Ishikawa (cell line): ENCODE measurements at regions not wholly inside any gene's neighbourhood (a gene's known extent, or its start where the extent isn't known, plus 50 kb on each side); places are given as distances from the start of the nearest gene placed in this dataset.
A peak's percentile ranks its signal among the peaks of the same experiment; 100 is the strongest.

Source experiments
- CEBPB ChIP-seq: IDR thresholded peaks from 2 replicates; pipeline ENCODE4 v1.6.1; 2012
- CREB1 ChIP-seq: IDR thresholded peaks from 2 replicates; pipeline ENCODE4 v1.6.1; 2012; ENCODE audit warnings: low read depth
- EGR1 ChIP-seq: IDR thresholded peaks from 2 replicates; pipeline ENCODE4 v1.6.1; 2012
- EP300 ChIP-seq: IDR thresholded peaks from 2 replicates; pipeline ENCODE4 v1.6.1; 2012; ENCODE audit warnings: borderline replicate concordance
- FOXM1 ChIP-seq: IDR thresholded peaks from 2 replicates; pipeline ENCODE4 v1.6.1; 2012; ENCODE audit warnings: low read depth, borderline replicate concordance
- NFIC ChIP-seq: IDR thresholded peaks from 2 replicates; pipeline ENCODE4 v1.6.1; 2012
- RAD21 ChIP-seq: IDR thresholded peaks from 2 replicates; pipeline ENCODE4 v1.6.1; 2012; ENCODE audit warnings: low read depth
- TAF1 ChIP-seq: IDR thresholded peaks from 2 replicates; pipeline ENCODE4 v1.6.1; 2012; ENCODE audit warnings: low read depth, mild to moderate bottlenecking
- TCF12 ChIP-seq: IDR thresholded peaks from 2 replicates; pipeline ENCODE4 v1.6.1; 2012; ENCODE audit warnings: low read depth
- TEAD4 ChIP-seq: IDR thresholded peaks from 2 replicates; pipeline ENCODE4 v1.6.1; 2012
- YY1 ChIP-seq: IDR thresholded peaks from 2 replicates; pipeline ENCODE4 v1.6.1; 2012; ENCODE audit warnings: low read depth
- ZBTB7A ChIP-seq: IDR thresholded peaks from 2 replicates; pipeline ENCODE4 v1.6.1; 2012; ENCODE audit warnings: low read depth
- TF ChIP-seq, protein P1 (sequence below): IDR thresholded peaks from 2 replicates; pipeline ENCODE4 v1.6.1; 2012; ENCODE audit warnings: low read depth, mild to moderate bottlenecking
- TF ChIP-seq, protein P2 (sequence below): IDR thresholded peaks from 2 replicates; pipeline ENCODE4 v1.6.1; 2012
- TF ChIP-seq, protein P3 (sequence below): IDR thresholded peaks from 2 replicates; pipeline ENCODE4 v1.6.1; 2012

DNA sequence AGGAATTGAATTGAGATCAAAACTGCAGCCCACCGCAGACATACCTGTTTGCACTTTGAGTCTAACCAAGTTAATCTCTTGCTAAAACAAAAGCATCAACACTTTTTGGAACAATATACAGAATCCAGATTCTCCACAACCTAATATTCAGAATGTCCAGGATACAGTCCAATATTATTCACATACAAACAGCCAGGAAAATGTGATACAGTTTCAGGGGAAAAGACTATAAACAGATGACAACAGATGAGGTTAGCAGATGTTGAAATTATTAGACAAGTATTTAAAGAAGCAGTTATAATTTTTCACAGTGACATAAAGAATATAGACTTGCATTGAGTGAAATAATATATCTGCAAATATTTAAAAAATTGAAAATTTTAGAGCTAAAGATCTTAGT, 678.1 kb upstream of the CXADR start:
- TF ChIP-seq YY1 (no peak), NFIC (no peak), ZBTB7A (no peak), CEBPB (no peak)
- TF ChIP-seq, protein P1, sequence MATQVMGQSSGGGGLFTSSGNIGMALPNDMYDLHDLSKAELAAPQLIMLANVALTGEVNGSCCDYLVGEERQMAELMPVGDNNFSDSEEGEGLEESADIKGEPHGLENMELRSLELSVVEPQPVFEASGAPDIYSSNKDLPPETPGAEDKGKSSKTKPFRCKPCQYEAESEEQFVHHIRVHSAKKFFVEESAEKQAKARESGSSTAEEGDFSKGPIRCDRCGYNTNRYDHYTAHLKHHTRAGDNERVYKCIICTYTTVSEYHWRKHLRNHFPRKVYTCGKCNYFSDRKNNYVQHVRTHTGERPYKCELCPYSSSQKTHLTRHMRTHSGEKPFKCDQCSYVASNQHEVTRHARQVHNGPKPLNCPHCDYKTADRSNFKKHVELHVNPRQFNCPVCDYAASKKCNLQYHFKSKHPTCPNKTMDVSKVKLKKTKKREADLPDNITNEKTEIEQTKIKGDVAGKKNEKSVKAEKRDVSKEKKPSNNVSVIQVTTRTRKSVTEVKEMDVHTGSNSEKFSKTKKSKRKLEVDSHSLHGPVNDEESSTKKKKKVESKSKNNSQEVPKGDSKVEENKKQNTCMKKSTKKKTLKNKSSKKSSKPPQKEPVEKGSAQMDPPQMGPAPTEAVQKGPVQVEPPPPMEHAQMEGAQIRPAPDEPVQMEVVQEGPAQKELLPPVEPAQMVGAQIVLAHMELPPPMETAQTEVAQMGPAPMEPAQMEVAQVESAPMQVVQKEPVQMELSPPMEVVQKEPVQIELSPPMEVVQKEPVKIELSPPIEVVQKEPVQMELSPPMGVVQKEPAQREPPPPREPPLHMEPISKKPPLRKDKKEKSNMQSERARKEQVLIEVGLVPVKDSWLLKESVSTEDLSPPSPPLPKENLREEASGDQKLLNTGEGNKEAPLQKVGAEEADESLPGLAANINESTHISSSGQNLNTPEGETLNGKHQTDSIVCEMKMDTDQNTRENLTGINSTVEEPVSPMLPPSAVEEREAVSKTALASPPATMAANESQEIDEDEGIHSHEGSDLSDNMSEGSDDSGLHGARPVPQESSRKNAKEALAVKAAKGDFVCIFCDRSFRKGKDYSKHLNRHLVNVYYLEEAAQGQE = no peak

DNA sequence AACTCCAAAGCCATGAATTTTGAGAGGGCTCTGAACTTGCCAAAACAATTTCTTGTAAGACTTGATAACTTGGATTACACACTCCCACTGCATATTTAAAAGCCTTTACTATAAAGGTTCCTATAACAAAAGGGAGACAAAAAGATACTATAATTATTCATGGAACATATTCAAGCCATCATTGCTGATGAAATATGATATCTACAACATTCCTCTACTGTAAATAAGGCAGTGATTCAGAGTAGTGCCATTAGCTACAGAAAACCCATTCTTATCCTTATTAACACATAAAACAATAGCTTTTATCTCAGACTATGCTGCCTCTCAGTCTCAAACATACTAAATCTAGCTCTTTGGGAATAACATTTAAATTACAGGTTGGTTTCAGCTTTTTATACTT, 675.5 kb upstream of the CXADR start:
- TF ChIP-seq EP300 (no peak), TEAD4 (no peak), TCF12 (no peak), CEBPB (no peak), FOXM1 (0 out of 2 replicates have a peak, but pooled peaks have one; percentile 8)

DNA sequence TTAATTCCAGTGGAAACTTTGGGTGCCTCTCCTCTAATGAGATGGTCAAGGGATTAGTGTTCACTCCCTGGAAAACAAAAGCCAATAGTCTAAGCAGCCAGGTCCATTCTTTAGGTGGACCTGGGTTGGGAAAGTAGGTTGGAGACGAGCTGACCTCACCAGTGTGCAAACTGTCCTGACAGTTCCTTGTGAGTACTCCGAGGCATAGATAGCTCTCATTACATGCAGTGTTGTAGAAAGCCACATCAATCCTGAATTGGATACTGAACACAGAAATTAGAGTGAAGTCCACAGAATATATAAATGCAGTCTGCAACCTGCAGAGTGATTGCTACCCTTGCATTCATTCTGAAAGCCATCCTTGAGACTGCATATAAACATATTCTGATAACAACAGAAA, 675.1 kb upstream of the CXADR start:
- TF ChIP-seq, protein P2, sequence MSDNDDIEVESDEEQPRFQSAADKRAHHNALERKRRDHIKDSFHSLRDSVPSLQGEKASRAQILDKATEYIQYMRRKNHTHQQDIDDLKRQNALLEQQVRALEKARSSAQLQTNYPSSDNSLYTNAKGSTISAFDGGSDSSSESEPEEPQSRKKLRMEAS = no peak
- TF ChIP-seq, protein P3, sequence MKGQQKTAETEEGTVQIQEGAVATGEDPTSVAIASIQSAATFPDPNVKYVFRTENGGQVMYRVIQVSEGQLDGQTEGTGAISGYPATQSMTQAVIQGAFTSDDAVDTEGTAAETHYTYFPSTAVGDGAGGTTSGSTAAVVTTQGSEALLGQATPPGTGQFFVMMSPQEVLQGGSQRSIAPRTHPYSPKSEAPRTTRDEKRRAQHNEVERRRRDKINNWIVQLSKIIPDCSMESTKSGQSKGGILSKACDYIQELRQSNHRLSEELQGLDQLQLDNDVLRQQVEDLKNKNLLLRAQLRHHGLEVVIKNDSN = no peak
- no peak for TF ChIP-seq ZBTB7A
- no peak for TF ChIP-seq EP300
- no peak for TF ChIP-seq FOXM1
- no peak for TF ChIP-seq EGR1
- TF ChIP-seq TEAD4 = no peak
- no peak for TF ChIP-seq CREB1
- TF ChIP-seq NFIC = no peak
- no peak for TF ChIP-seq TAF1

DNA sequence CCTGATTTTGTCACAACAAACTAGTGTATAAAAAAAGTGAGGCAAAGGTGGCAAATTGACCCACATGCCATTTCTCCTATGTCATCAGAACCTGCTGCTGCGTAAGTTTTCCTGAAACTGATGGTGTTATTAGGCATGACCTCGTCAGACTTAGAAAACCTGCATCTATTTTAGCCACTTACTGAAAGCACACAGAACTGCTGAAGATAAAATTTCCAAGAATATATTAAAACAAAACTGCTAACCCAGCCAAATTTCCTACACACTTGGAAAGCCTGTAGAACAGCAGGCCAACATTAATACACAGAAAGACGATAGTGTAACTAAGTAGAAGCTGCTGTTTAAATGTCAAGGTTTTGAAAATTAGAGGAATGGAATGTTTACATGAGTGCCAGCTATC, 674.5 kb upstream of the CXADR start:
- TF ChIP-seq TAF1 (no peak), EP300 (no peak), CEBPB (no peak), ZBTB7A (no peak), RAD21 (no peak), CREB1 (no peak), YY1 (no peak), TEAD4 (no peak), EGR1 (no peak), NFIC (no peak), FOXM1 (no peak), TCF12 (no peak)
- TF ChIP-seq, protein P2 = no peak
- TF ChIP-seq, protein P1 = no peak
- TF ChIP-seq, protein P3 = no peak

DNA sequence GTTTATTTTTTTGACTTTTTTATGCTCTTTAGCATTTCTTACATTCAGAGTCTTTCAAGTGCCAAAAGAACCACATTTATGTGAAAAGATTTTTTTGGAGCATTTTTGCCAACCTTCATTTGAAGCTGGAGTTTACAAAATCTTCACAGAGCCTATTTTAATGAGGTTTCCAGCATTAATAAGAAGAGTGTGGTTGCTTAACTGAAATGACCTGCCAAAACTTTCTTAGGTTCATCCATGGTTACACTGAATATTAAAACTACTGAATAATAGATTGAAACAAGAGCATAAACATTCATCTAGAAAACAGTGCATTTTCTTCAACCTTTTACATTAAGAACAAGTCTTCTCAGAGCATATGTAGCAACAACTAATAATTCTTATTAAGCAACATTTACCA, 672.3 kb upstream of the CXADR start:
- no peak for TF ChIP-seq ZBTB7A
- no peak for TF ChIP-seq EGR1
- no peak for TF ChIP-seq CREB1
- TF ChIP-seq, protein P1 = no peak
- TF ChIP-seq, protein P3 = no peak
